ENCODE measurements at regions not wholly inside any gene's neighbourhood (a gene's known extent, or its start where the extent isn't known, plus 50 kb on each side); places are given as distances from the start of the nearest gene placed in this dataset.

DNA sequence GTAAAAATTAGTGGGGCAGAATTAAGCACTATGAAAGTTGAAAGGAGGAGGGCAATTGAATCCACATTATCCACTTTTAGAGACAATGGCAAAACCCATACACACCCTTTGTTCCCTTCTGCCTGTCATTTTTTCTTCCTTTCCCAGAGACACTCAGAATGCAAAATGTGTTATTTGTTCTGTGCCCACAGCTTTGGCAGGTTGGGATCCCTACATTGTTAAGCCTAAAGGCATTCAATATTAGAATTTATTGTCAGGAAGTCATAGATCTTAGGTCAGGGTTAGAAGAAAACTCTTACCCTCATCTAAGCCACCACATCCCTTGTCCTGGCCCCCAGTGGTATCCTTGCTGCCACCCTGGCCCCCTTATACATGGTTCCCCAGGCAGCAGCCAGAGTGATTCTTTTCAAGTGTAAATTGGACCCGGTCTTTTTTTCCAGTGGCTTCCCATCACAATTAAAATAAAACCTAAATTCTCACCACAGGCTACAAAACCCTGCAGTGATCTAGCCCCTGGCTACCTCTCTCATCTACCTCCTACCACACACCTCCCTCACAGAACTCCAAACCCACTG is 470.1 kb upstream of the ATP11B start:
- ChIA-PET POLR2A (no interaction called here), CTCF (no interaction called here)
- dilution Hi-C loops (cut with MboI; ENCODE audit: extremely low pct_ligation_motif_present, low sequenced_read_pairs): no loop called here
- DNase-seq (ENCODE audit: low read depth, low spot score) (no peak), FAIRE-seq (no peak)
- Histone ChIP-seq H3K4me2 (ENCODE audit: insufficient read depth, low read length) (no peak overlapping the region), H3K9me3 (replicated peaks; ENCODE audit: control insufficient read depth, insufficient read depth, low read length) (no peaks in the 10 kb centered on the region), H2AFZ (ENCODE audit: low read depth, low read length) (no peak overlapping the region), H3K4me3 (replicated peaks in 1 of 3; ENCODE audit: insufficient read depth in 1 of 3, low read depth in 1 of 3, low read length in 3 of 3) (no peak overlapping the region), H3K79me2 (ENCODE audit: control insufficient read depth, insufficient read depth, low read length) (no peaks in the 10 kb centered on the region), H3K9ac (replicated peaks; ENCODE audit: extremely low read depth, insufficient read depth, low read length) (no peak overlapping the region), H3K4me1 (ENCODE audit: control insufficient read depth, extremely low read depth, insufficient read depth, low read length) (no peaks in the 10 kb centered on the region), H3K36me3 (ENCODE audit: control insufficient read depth in 2 of 2, extremely low read depth in 1 of 2, insufficient read depth in 2 of 2, low read length in 2 of 2) (no peaks in the 10 kb centered on the region), H4K20me1 (replicated peaks; ENCODE audit: control insufficient read depth, extremely low read depth, insufficient read depth, low read length) (no peaks in the 10 kb centered on the region), H3K27me3 (ENCODE audit: control insufficient read depth in 2 of 2, insufficient read depth in 2 of 2, low read length in 2 of 2) (no peaks in the 10 kb centered on the region), H3K27ac (ENCODE audit: insufficient read depth, low read depth, low read length) (no peak overlapping the region), H3K9me1 (replicated peaks; ENCODE audit: control insufficient read depth, extremely low read depth, insufficient read depth, low read length) (no peaks in the 10 kb centered on the region)
- intact Hi-C loops (cut with micrococcal nuclease): no loop called here
- no peak for TF ChIP-seq MYC (IDR thresholded peaks at IDR 0.05; ENCODE audit: low read depth, low read length)
- TF ChIP-seq POLR2AphosphoS5 (IDR thresholded peaks at IDR 0.05; ENCODE audit: insufficient read depth, low read depth, low read length): no peak
- TF ChIP-seq, protein P1, sequence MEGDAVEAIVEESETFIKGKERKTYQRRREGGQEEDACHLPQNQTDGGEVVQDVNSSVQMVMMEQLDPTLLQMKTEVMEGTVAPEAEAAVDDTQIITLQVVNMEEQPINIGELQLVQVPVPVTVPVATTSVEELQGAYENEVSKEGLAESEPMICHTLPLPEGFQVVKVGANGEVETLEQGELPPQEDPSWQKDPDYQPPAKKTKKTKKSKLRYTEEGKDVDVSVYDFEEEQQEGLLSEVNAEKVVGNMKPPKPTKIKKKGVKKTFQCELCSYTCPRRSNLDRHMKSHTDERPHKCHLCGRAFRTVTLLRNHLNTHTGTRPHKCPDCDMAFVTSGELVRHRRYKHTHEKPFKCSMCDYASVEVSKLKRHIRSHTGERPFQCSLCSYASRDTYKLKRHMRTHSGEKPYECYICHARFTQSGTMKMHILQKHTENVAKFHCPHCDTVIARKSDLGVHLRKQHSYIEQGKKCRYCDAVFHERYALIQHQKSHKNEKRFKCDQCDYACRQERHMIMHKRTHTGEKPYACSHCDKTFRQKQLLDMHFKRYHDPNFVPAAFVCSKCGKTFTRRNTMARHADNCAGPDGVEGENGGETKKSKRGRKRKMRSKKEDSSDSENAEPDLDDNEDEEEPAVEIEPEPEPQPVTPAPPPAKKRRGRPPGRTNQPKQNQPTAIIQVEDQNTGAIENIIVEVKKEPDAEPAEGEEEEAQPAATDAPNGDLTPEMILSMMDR (IDR thresholded peaks at IDR 0.05; ENCODE audit: extremely low read depth in 1 of 2, insufficient read depth in 1 of 2, low read depth in 1 of 2, low read length in 2 of 2): no peak
- no peak for TF ChIP-seq EZH2 (IDR thresholded peaks at IDR 0.05; ENCODE audit: borderline replicate concordance, low read depth, low read length, severe bottlenecking)
- no peak for TF ChIP-seq GATA2 (IDR thresholded peaks at IDR 0.05; ENCODE audit: insufficient read depth, insufficient read length, low read depth, low read length)
- TF ChIP-seq JUN (IDR thresholded peaks at IDR 0.05; ENCODE audit: borderline replicate concordance, insufficient read depth, insufficient read length, low read depth): no peak
- TF ChIP-seq POLR2A (IDR thresholded peaks at IDR 0.05; ENCODE audit: low read depth, low read length): no peak
- TF ChIP-seq, protein P2, sequence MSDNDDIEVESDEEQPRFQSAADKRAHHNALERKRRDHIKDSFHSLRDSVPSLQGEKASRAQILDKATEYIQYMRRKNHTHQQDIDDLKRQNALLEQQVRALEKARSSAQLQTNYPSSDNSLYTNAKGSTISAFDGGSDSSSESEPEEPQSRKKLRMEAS (IDR thresholded peaks at IDR 0.05; ENCODE audit: insufficient read depth, insufficient read length): no peak
- TF ChIP-seq FOS (IDR thresholded peaks at IDR 0.05; ENCODE audit: borderline replicate concordance, insufficient read depth, low read length): no peak
- no TSS peak for BruUV-seq (replicated peaks)
